DMS53 treated with DMSO at 0.1 percent for 48 hours (cell line): ENCODE measurements at regions not wholly inside any gene's neighbourhood (a gene's known extent, or its start where the extent isn't known, plus 50 kb on each side); places are given as distances from the start of the nearest gene placed in this dataset.
A peak's percentile ranks its signal among the peaks of the same experiment; 100 is the strongest.

Experiments used
- DNase-seq: peaks from one replicate; lab custom pipeline; 2025; ENCODE audit not compliant: unreplicated experiment; lab: John Stamatoyannopoulos, UW

GRCh38 chr7:25358926-25359325 lies 130.6 kb upstream of the NPVF start:
- DNase-seq: no peak

GRCh38 chr7:25359471-25360059 lies 131.3 kb upstream of the NPVF start:
- peak; percentile 85 for DNase-seq

- DNase-seq: peak; percentile 91
These were observed 132.2 kb upstream of the NPVF start for GRCh38 chr7:25360451-25360850.

- DNase-seq: no peak
These were observed 133.1 kb upstream of the NPVF start for GRCh38 chr7:25361387-25361786.

GRCh38 chr7:25361863-25362262 lies 133.6 kb upstream of the NPVF start:
- no peak for DNase-seq

GRCh38 chr7:25368599-25369201 lies 140.4 kb upstream of the NPVF start:
- DNase-seq: no peak

- DNase-seq: no peak
These were observed 141.5 kb upstream of the NPVF start for GRCh38 chr7:25369786-25370185.

- no peak for DNase-seq
These were observed 143.7 kb upstream of the NPVF start for GRCh38 chr7:25371972-25372371.

GRCh38 chr7:25375805-25376600 lies 147.7 kb upstream of the NPVF start:
- peak; percentile 45 for DNase-seq

GRCh38 chr7:25379351-25380300 lies 151.3 kb upstream of the NPVF start:
- DNase-seq: no peak

- no peak for DNase-seq
These were observed 153.7 kb upstream of the NPVF start for GRCh38 chr7:25381818-25382589.

GRCh38 chr7:25382869-25383268 lies 154.6 kb upstream of the NPVF start:
- DNase-seq: no peak

- no peak for DNase-seq
These were observed 155.1 kb upstream of the NPVF start for GRCh38 chr7:25383402-25383801.

GRCh38 chr7:25384788-25385505 lies 156.7 kb upstream of the NPVF start:
- DNase-seq: no peak

GRCh38 chr7:25385506-25386136 lies 157.3 kb upstream of the NPVF start:
- no peak for DNase-seq

- no peak for DNase-seq
These were observed 158.0 kb upstream of the NPVF start for GRCh38 chr7:25386311-25386744.

GRCh38 chr7:25388681-25389080 lies 160.4 kb upstream of the NPVF start:
- DNase-seq: peak; percentile 26

- DNase-seq: peak; percentile 80
These were observed 161.3 kb upstream of the NPVF start for GRCh38 chr7:25389489-25390106.
